IPS DF 4.7 (cell line): ENCODE measurements at regions not wholly inside any gene's neighbourhood (a gene's known extent, or its start where the extent isn't known, plus 50 kb on each side); places are given as distances from the start of the nearest gene placed in this dataset.

ENCODE experiments used
- DNase-seq: peaks from one replicate; pipeline ENCODE4 v3.0.0-alpha.2; 2013; ENCODE audit warnings: low spot score; ENCODE audit errors: extremely low read depth

GRCh38 chr18:5091741-5092140 lies 105.3 kb downstream of the AKAIN1 start:
- DNase-seq = no peak

GRCh38 chr18:5075297-5075696 lies 121.8 kb downstream of the AKAIN1 start:
- DNase-seq = no peak

GRCh38 chr18:5073026-5073944 lies 123.8 kb downstream of the AKAIN1 start:
- no peak for DNase-seq

GRCh38 chr18:5068851-5069250 lies 128.2 kb downstream of the AKAIN1 start:
- no peak for DNase-seq

- peak; percentile 51 for DNase-seq
These were observed 130.6 kb downstream of the AKAIN1 start for GRCh38 chr18:5066380-5066977.

- DNase-seq = no peak
These were observed 131.4 kb downstream of the AKAIN1 start for GRCh38 chr18:5065615-5066014.

GRCh38 chr18:5064841-5065370 lies 132.2 kb downstream of the AKAIN1 start:
- DNase-seq = no peak

- DNase-seq = no peak
These were observed 135.3 kb downstream of the AKAIN1 start for GRCh38 chr18:5061785-5062184.

- DNase-seq = no peak
These were observed 136.5 kb downstream of the AKAIN1 start for GRCh38 chr18:5060543-5060942.

- no peak for DNase-seq
These were observed 137.4 kb downstream of the AKAIN1 start for GRCh38 chr18:5059696-5060032.

GRCh38 chr18:5058768-5059695 lies 138.0 kb downstream of the AKAIN1 start:
- no peak for DNase-seq

GRCh38 chr18:5057386-5058348 lies 139.4 kb downstream of the AKAIN1 start:
- DNase-seq = no peak

- no peak for DNase-seq
These were observed 144.6 kb downstream of the AKAIN1 start for GRCh38 chr18:5052491-5052890.

GRCh38 chr18:5051207-5051606 lies 145.8 kb downstream of the AKAIN1 start:
- no peak for DNase-seq

- no peak for DNase-seq
These were observed 147.9 kb downstream of the AKAIN1 start for GRCh38 chr18:5049124-5049523.

- DNase-seq = no peak
These were observed 156.6 kb downstream of the AKAIN1 start for GRCh38 chr18:5040476-5040875.

- no peak for DNase-seq
These were observed 160.5 kb downstream of the AKAIN1 start for GRCh38 chr18:5036523-5036922.

- no peak for DNase-seq
These were observed 165.8 kb downstream of the AKAIN1 start for GRCh38 chr18:5031216-5031615.

- DNase-seq = no peak
These were observed 166.4 kb downstream of the AKAIN1 start for GRCh38 chr18:5030636-5031035.

- DNase-seq = no peak
These were observed 167.5 kb downstream of the AKAIN1 start for GRCh38 chr18:5029592-5029991.
